ENCODE measurements at regions not wholly inside any gene's neighbourhood (a gene's known extent, or its start where the extent isn't known, plus 50 kb on each side); places are given as distances from the start of the nearest gene placed in this dataset.

GRCh38 chr12:62163368-62163767, 96.8 kb upstream of the USP15 start:
- no peak overlapping the region for H3K9ac ChIP-seq (ENCODE audit: low read length)
- H3K27ac ChIP-seq (ENCODE audit: low read length) = no peak overlapping the region
- no peaks in the 10 kb centered on the region for H4K20me1 ChIP-seq (ENCODE audit: insufficient read depth)
- no peaks in the 10 kb centered on the region for H3K9me2 ChIP-seq (ENCODE audit: insufficient read depth, low read length)
- H3K9me3 ChIP-seq (ENCODE audit: low read length) = no peaks in the 10 kb centered on the region
- H3F3A ChIP-seq (ENCODE audit: insufficient read depth, low read length, poor library complexity, severe bottlenecking) = no peaks in the 10 kb centered on the region
- H3K4me3 ChIP-seq (ENCODE audit: low read length) = no peak overlapping the region
- TF ChIP-seq SMC3 (conservative IDR thresholded peaks at IDR 0.05; ENCODE audit: poor library complexity) = no peak
- TF ChIP-seq RAD21 (conservative IDR thresholded peaks at IDR 0.05) = no peak
- TF ChIP-seq CTCF (IDR thresholded peaks at IDR 0.05; ENCODE audit: poor library complexity, severe bottlenecking) = no peak
- TF ChIP-seq, protein P1, sequence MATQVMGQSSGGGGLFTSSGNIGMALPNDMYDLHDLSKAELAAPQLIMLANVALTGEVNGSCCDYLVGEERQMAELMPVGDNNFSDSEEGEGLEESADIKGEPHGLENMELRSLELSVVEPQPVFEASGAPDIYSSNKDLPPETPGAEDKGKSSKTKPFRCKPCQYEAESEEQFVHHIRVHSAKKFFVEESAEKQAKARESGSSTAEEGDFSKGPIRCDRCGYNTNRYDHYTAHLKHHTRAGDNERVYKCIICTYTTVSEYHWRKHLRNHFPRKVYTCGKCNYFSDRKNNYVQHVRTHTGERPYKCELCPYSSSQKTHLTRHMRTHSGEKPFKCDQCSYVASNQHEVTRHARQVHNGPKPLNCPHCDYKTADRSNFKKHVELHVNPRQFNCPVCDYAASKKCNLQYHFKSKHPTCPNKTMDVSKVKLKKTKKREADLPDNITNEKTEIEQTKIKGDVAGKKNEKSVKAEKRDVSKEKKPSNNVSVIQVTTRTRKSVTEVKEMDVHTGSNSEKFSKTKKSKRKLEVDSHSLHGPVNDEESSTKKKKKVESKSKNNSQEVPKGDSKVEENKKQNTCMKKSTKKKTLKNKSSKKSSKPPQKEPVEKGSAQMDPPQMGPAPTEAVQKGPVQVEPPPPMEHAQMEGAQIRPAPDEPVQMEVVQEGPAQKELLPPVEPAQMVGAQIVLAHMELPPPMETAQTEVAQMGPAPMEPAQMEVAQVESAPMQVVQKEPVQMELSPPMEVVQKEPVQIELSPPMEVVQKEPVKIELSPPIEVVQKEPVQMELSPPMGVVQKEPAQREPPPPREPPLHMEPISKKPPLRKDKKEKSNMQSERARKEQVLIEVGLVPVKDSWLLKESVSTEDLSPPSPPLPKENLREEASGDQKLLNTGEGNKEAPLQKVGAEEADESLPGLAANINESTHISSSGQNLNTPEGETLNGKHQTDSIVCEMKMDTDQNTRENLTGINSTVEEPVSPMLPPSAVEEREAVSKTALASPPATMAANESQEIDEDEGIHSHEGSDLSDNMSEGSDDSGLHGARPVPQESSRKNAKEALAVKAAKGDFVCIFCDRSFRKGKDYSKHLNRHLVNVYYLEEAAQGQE (IDR thresholded peaks at IDR 0.05; ENCODE audit: borderline replicate concordance) = no peak
- no peak for TF ChIP-seq TAF1 (IDR thresholded peaks at IDR 0.05; ENCODE audit: low read depth)
- TF ChIP-seq EP300 (conservative IDR thresholded peaks at IDR 0.05; ENCODE audit: poor library complexity, severe bottlenecking) = no peak
- TF ChIP-seq MXI1 (conservative IDR thresholded peaks at IDR 0.05; ENCODE audit: poor library complexity, severe bottlenecking) = no peak
- no peak for TF ChIP-seq POLR2AphosphoS5 (IDR thresholded peaks at IDR 0.05)
- no peak for TF ChIP-seq EZH2 (IDR thresholded peaks at IDR 0.05; ENCODE audit: borderline replicate concordance, insufficient read depth, low read length, poor library complexity, severe bottlenecking)
- no peaks in the 10 kb centered on the region for H3K27me3 ChIP-seq (ENCODE audit: insufficient read depth, low read depth, low read length)
- H3K4me2 ChIP-seq (ENCODE audit: low read length) = no peak overlapping the region
- no peaks in the 10 kb centered on the region for H3K36me3 ChIP-seq (ENCODE audit: insufficient read depth, low read length)
- no peak overlapping the region for H2AFZ ChIP-seq (ENCODE audit: low read depth, low read length)
- H3K79me2 ChIP-seq (replicated peaks; ENCODE audit: insufficient read depth, low read length) = no peaks in the 10 kb centered on the region

- H3K79me2 ChIP-seq (replicated peaks; ENCODE audit: insufficient read depth, low read length) = no peaks in the 10 kb centered on the region
- no peak overlapping the region for H2AFZ ChIP-seq (ENCODE audit: low read depth, low read length)
- H3K27ac ChIP-seq (ENCODE audit: low read length) = no peak overlapping the region
- H3F3A ChIP-seq (ENCODE audit: insufficient read depth, low read length, poor library complexity, severe bottlenecking) = no peaks in the 10 kb centered on the region
- no peaks in the 10 kb centered on the region for H3K9me3 ChIP-seq (ENCODE audit: low read length)
- H3K9me2 ChIP-seq (ENCODE audit: insufficient read depth, low read length) = no peaks in the 10 kb centered on the region
- H3K36me3 ChIP-seq (ENCODE audit: insufficient read depth, low read length) = no peaks in the 10 kb centered on the region
- no peaks in the 10 kb centered on the region for H3K27me3 ChIP-seq (ENCODE audit: insufficient read depth, low read depth, low read length)
- H3K4me2 ChIP-seq (ENCODE audit: low read length) = no peak overlapping the region
- H3K9ac ChIP-seq (ENCODE audit: low read length) = no peak overlapping the region
- H4K20me1 ChIP-seq (ENCODE audit: insufficient read depth) = no peaks in the 10 kb centered on the region
- TF ChIP-seq RAD21 (conservative IDR thresholded peaks at IDR 0.05) (no peak), EP300 (conservative IDR thresholded peaks at IDR 0.05; ENCODE audit: poor library complexity, severe bottlenecking) (no peak), EZH2 (IDR thresholded peaks at IDR 0.05; ENCODE audit: borderline replicate concordance, insufficient read depth, low read length, poor library complexity, severe bottlenecking) (no peak), TAF1 (IDR thresholded peaks at IDR 0.05; ENCODE audit: low read depth) (no peak)
- H3K4me3 ChIP-seq (ENCODE audit: low read length) = no peak overlapping the region
These were observed 96.2 kb upstream of the USP15 start for GRCh38 chr12:62164036-62164435.

Data from neural cell (in vitro differentiated cells).